GM12878 (cell line): ENCODE measurements at regions not wholly inside any gene's neighbourhood (a gene's known extent, or its start where the extent isn't known, plus 50 kb on each side); places are given as distances from the start of the nearest gene placed in this dataset.

ENCODE experiments used
- CTCF ChIP-seq, 3 experiments: IDR thresholded peaks in 2 of 3; conservative IDR thresholded peaks in 1 of 3; 2 replicates each; pipeline ENCODE4 v1.5.1; 2011; ENCODE audit warnings: low read depth in 3 of 3, low read length in 3 of 3, mild to moderate bottlenecking in 3 of 3, control low read depth in 2 of 3, moderate library complexity in 2 of 3, inconsistent platforms in 1 of 3, mixed read lengths in 1 of 3; ENCODE audit not compliant: control insufficient read depth in 2 of 3, insufficient read depth in 1 of 3; ENCODE audit errors: extremely low read depth in 1 of 3
- PAX8 ChIP-seq: fragments of 450-650 bp; IDR thresholded peaks from 2 replicates; pipeline ENCODE4 v1.6.1; 2017; ENCODE audit warnings: mild to moderate bottlenecking, moderate library complexity
- POLR2AphosphoS5 ChIP-seq: IDR thresholded peaks from 2 replicates; pipeline ENCODE4 v1.6.1; 2011; ENCODE audit warnings: mild to moderate bottlenecking, low read length, inconsistent platforms
- POU2F2 ChIP-seq: IDR thresholded peaks from 3 replicates; pipeline ENCODE4 v1.6.1; 2011; ENCODE audit warnings: low read depth, mild to moderate bottlenecking, low read length, borderline replicate concordance
- RAD51 ChIP-seq: fragments of 450-650 bp; IDR thresholded peaks from 2 replicates; pipeline ENCODE4 v1.6.1; 2016; ENCODE audit warnings: moderate library complexity, mild to moderate bottlenecking, inconsistent platforms
- SIN3A ChIP-seq: IDR thresholded peaks from 2 replicates; pipeline ENCODE4 v1.6.1; 2012; ENCODE audit warnings: low read depth, low read length, improper control_type of control experiment

DNA sequence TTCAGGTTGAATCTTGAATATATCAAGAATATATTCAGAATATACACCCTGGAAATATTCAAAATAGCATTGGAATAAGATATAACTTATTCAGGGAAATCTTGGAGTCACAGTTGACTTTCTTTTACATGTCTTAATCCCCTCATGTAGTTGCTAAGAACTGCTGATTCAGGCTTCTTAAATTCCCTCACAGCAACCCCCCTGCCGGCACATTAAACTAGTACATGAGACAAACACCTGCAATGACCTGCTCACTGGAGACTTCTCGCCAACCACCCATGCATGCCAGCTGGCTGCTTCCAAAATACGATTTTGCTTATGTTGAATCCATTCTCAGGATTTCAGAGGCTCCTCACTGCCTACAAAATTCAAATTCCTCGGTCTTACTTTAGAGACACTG lies 997.1 kb downstream of the EFNB2 start:
- TF ChIP-seq RAD51 (no peak), POU2F2 (no peak), CTCF (IDR thresholded peaks at IDR 0.05 in 2 of 3, conservative IDR thresholded peaks at IDR 0.05 in 1 of 3; ENCODE audit: control insufficient read depth in 2 of 3, extremely low read depth in 1 of 3, insufficient read depth in 1 of 3, low read depth in 3 of 3, low read length in 3 of 3) (no peak), PAX8 (no peak), SIN3A (no peak), POLR2AphosphoS5 (no peak)
